Left renal pelvis (tissue), 4 donors: ENCODE measurements at regions not wholly inside any gene's neighbourhood (a gene's known extent, or its start where the extent isn't known, plus 50 kb on each side); places are given as distances from the start of the nearest gene placed in this dataset.
A peak's percentile ranks its signal among the peaks of the same experiment; 100 is the strongest.

Source experiments
- DNase-seq, 4 donors: peaks; one replicate each; pipeline ENCODE4 v3.0.0-alpha.2; 2013; ENCODE audit warnings: low read depth in 4 of 4, low spot score in 3 of 4

GRCh38 chr18:45370255-45371010 is 244.8 kb upstream of the SLC14A2 start:
- DNase-seq, result no peak

GRCh38 chr18:45373286-45373880 is 241.9 kb upstream of the SLC14A2 start:
- DNase-seq, result no peak

- DNase-seq, result no peak
Observed at GRCh38 chr18:45374236-45374635, 241.0 kb upstream of the SLC14A2 start.

GRCh38 chr18:45374878-45375630 is 240.2 kb upstream of the SLC14A2 start:
- no peak for DNase-seq

- no peak for DNase-seq
Observed at GRCh38 chr18:45376193-45376592, 239.1 kb upstream of the SLC14A2 start.

- DNase-seq, result no peak
Observed at GRCh38 chr18:45378308-45378707, 237.0 kb upstream of the SLC14A2 start.

- DNase-seq, result no peak
Observed at GRCh38 chr18:45378933-45379332, 236.3 kb upstream of the SLC14A2 start.

- no peak for DNase-seq
Observed at GRCh38 chr18:45379903-45380302, 235.4 kb upstream of the SLC14A2 start.

GRCh38 chr18:45381282-45381681 is 234.0 kb upstream of the SLC14A2 start:
- no peak for DNase-seq

- no peak for DNase-seq
Observed at GRCh38 chr18:45383228-45383627, 232.0 kb upstream of the SLC14A2 start.

- peak; percentile 46 to 61 (median 53) for DNase-seq
Observed at GRCh38 chr18:45384137-45384961, 230.9 kb upstream of the SLC14A2 start.

GRCh38 chr18:45384962-45385315 is 230.3 kb upstream of the SLC14A2 start:
- no peak for DNase-seq

GRCh38 chr18:45386041-45386655 is 229.1 kb upstream of the SLC14A2 start:
- DNase-seq, result peak; percentile 25 to 39 (median 32)

- no peak for DNase-seq
Observed at GRCh38 chr18:45387229-45387628, 228.0 kb upstream of the SLC14A2 start.

- no peak for DNase-seq
Observed at GRCh38 chr18:45398448-45398847, 216.8 kb upstream of the SLC14A2 start.

- DNase-seq, result no peak
Observed at GRCh38 chr18:45399146-45399545, 216.1 kb upstream of the SLC14A2 start.

- DNase-seq, result no peak
Observed at GRCh38 chr18:45399643-45400042, 215.6 kb upstream of the SLC14A2 start.

- DNase-seq, result no peak
Observed at GRCh38 chr18:45402485-45403056, 212.7 kb upstream of the SLC14A2 start.

GRCh38 chr18:45403341-45404049 is 211.8 kb upstream of the SLC14A2 start:
- no peak for DNase-seq

GRCh38 chr18:45408218-45408617 is 207.1 kb upstream of the SLC14A2 start:
- no peak for DNase-seq
